ENCODE measurements at regions not wholly inside any gene's neighbourhood (a gene's known extent, or its start where the extent isn't known, plus 50 kb on each side); places are given as distances from the start of the nearest gene placed in this dataset.

DNA sequence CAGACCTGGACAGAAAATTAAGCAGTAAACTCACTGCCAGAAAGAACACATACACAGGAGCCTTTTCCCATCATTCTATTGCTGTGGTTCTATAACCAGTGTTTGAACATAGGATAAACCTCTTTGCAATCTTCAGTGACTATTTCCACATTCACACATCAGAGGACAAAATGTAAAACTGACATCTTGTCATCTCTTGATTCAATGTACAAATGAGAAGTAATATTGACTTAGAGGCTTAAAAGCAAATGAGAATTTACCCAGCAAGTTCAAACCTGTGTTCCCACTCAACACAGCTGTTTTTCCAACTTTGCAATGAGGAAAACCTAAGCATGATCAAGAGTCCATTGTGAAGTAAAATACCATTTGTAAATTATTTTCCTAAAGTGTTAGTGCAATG, 307.1 kb upstream of the CPXCR1 start:
- TF ChIP-seq, protein P1, sequence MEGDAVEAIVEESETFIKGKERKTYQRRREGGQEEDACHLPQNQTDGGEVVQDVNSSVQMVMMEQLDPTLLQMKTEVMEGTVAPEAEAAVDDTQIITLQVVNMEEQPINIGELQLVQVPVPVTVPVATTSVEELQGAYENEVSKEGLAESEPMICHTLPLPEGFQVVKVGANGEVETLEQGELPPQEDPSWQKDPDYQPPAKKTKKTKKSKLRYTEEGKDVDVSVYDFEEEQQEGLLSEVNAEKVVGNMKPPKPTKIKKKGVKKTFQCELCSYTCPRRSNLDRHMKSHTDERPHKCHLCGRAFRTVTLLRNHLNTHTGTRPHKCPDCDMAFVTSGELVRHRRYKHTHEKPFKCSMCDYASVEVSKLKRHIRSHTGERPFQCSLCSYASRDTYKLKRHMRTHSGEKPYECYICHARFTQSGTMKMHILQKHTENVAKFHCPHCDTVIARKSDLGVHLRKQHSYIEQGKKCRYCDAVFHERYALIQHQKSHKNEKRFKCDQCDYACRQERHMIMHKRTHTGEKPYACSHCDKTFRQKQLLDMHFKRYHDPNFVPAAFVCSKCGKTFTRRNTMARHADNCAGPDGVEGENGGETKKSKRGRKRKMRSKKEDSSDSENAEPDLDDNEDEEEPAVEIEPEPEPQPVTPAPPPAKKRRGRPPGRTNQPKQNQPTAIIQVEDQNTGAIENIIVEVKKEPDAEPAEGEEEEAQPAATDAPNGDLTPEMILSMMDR (IDR thresholded peaks at IDR 0.05): no peak
- TF ChIP-seq POLR2AphosphoS5 (IDR thresholded peaks at IDR 0.05; ENCODE audit: low read depth, low read length) (no peak), SIN3A (IDR thresholded peaks at IDR 0.05; ENCODE audit: borderline replicate concordance, insufficient read depth, low read depth, low read length) (no peak)
- TF ChIP-seq, protein P2, sequence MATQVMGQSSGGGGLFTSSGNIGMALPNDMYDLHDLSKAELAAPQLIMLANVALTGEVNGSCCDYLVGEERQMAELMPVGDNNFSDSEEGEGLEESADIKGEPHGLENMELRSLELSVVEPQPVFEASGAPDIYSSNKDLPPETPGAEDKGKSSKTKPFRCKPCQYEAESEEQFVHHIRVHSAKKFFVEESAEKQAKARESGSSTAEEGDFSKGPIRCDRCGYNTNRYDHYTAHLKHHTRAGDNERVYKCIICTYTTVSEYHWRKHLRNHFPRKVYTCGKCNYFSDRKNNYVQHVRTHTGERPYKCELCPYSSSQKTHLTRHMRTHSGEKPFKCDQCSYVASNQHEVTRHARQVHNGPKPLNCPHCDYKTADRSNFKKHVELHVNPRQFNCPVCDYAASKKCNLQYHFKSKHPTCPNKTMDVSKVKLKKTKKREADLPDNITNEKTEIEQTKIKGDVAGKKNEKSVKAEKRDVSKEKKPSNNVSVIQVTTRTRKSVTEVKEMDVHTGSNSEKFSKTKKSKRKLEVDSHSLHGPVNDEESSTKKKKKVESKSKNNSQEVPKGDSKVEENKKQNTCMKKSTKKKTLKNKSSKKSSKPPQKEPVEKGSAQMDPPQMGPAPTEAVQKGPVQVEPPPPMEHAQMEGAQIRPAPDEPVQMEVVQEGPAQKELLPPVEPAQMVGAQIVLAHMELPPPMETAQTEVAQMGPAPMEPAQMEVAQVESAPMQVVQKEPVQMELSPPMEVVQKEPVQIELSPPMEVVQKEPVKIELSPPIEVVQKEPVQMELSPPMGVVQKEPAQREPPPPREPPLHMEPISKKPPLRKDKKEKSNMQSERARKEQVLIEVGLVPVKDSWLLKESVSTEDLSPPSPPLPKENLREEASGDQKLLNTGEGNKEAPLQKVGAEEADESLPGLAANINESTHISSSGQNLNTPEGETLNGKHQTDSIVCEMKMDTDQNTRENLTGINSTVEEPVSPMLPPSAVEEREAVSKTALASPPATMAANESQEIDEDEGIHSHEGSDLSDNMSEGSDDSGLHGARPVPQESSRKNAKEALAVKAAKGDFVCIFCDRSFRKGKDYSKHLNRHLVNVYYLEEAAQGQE (IDR thresholded peaks at IDR 0.05; ENCODE audit: insufficient read depth in 1 of 2, low read depth in 2 of 2, low read length in 1 of 2): no peak

Data from Panc1 (cell line).